HFF-Myc (cell line): ENCODE measurements at regions not wholly inside any gene's neighbourhood (a gene's known extent, or its start where the extent isn't known, plus 50 kb on each side); places are given as distances from the start of the nearest gene placed in this dataset.

ENCODE experiments used
- DNase-seq: peaks from one replicate; pipeline ENCODE4 v3.0.0-alpha.2; 2011; ENCODE audit warnings: low read depth; ENCODE audit errors: extremely low read depth
- H3K4me3 ChIP-seq: replicated peaks from 2 replicates; pipeline ENCODE4 v1.5.1; 2011; ENCODE audit warnings: low read depth, mild to moderate bottlenecking, control low read depth, low read length
- TF ChIP-seq, protein P1 (sequence below): IDR thresholded peaks from 2 replicates; pipeline ENCODE4 v1.5.1; 2012; ENCODE audit warnings: mild to moderate bottlenecking, low read depth, low read length, control low read depth; ENCODE audit errors: missing control alignments

DNA sequence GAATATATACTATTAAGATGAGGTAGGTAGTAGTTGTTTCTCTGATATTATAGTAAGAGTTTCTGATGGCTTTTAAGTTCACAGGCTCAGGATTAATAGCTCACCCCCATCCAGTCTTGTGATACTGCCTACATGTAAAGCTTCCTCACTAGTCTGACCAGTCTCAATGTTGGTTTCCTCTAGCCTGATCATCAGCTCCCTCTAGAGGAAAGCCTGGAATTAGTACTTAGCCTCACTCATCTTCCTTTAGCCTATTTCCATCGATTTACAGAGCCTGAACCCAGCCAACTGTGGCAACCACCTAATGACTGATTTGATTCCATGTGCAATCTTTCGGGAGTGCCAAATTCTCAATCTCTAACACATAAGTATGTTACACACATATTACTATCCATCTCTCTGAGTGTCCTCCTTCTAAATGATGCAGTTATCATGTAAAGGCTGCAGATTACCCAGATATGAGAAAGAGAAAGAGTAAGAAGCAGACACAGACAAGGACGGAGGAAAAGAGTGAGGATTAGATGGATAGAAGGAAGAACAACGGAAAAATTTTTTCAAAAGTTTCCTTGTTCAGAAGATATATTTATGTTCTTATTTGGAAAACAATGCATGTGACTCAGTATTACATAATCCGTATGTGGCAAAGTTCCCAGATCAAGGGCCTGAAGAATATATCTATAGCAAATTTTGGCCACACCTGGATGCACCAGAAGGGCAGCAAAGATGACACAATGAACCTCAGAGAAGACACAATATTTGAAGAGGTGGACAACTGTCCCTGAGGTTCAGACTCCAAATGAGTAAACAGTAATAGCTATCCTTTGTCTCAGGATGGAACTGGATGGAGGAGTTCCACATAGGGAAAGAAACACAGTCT is 333.7 kb downstream of the ELAVL2 start:
- TF ChIP-seq, protein P1, sequence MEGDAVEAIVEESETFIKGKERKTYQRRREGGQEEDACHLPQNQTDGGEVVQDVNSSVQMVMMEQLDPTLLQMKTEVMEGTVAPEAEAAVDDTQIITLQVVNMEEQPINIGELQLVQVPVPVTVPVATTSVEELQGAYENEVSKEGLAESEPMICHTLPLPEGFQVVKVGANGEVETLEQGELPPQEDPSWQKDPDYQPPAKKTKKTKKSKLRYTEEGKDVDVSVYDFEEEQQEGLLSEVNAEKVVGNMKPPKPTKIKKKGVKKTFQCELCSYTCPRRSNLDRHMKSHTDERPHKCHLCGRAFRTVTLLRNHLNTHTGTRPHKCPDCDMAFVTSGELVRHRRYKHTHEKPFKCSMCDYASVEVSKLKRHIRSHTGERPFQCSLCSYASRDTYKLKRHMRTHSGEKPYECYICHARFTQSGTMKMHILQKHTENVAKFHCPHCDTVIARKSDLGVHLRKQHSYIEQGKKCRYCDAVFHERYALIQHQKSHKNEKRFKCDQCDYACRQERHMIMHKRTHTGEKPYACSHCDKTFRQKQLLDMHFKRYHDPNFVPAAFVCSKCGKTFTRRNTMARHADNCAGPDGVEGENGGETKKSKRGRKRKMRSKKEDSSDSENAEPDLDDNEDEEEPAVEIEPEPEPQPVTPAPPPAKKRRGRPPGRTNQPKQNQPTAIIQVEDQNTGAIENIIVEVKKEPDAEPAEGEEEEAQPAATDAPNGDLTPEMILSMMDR, result no peak
- DNase-seq, result no peak
- H3K4me3 ChIP-seq, result no peak overlapping the region

DNA sequence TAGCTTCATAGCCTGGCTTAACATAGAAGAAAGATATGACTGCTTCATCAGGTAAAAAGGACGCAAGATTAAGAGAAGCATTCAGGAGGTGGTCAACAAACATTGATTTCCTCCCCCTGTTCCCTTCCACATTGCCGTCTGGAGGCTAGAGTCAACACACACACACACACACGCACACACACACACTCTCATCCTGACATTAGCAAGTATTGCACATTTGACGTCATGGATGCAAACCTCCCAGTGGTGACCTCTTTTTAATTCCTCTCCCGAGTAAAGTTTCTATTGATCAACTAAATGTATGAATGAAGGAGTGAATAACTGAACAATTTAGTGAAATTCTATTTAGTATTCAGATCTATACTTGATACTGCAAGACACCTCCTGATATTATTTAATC is 332.8 kb downstream of the ELAVL2 start:
- no peak for DNase-seq
- no peak overlapping the region for H3K4me3 ChIP-seq
- TF ChIP-seq, protein P1, result no peak

DNA sequence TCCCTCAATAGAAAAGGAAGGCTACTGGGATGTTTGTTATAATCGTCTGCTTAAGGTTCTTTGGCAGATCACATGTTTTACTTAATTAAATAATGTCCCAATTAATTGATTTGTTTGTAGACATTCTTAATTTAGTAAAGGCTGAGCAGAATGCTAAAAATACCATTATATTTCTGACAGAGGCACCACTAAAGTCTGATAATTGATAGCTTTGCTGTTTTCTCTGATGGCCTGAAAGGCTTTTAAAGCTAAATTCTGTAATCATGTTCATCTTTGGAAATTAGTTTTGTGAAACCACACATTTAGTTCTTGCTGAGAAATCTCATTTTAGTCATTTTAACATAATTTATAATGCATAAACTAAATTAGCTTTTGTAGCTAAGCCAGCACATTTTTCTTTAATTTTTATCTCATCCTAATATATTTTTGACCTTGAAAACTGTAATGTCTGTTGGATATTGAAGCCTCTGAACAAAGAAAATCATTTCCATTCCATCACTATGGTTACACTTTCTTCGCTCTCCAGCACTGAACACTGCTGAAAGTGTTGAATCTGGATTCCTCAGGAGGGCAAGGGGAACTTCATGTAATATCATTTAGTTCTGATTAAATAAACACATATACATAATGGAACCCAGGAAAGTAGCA is 329.4 kb downstream of the ELAVL2 start:
- DNase-seq, result no peak
- H3K4me3 ChIP-seq, result no peak overlapping the region
- TF ChIP-seq, protein P1, result no peak

DNA sequence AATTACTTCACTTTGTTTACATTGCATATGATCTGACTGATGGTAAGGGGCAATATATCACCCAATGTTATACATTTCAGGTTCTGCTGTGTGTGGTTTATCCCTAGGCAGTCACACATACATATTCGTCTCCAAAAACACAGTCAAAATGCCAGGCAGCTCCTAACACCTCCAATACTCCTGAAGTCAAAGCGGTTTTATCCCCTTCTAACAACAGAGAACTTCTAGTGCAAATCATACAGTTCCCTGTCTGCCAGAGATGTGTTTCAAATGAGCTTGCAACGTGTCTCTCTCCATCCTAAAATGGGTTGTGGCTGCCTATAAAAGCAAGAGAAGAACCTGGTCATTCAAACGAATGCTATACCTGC is 328.9 kb downstream of the ELAVL2 start:
- no peak overlapping the region for H3K4me3 ChIP-seq
- TF ChIP-seq, protein P1, result no peak
- no peak for DNase-seq

DNA sequence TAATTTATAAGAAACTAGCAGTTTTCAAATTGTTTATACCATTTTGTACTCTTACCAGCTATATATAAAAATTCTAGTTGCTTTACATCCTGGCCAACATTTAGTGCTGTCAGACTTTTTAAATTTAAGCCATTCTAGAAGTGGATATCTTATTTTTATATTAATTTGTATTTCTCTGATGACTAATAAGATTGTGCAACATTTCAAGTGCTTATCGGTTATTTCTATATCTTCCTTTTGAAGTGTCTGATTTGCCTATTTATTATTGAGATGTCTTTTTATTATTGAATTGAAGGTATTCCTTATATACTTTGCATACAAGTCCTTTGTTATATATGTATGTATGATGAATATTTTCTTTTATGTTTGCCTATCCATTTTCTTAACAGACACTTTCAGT is 324.0 kb downstream of the ELAVL2 start:
- TF ChIP-seq, protein P1, result no peak
- no peak overlapping the region for H3K4me3 ChIP-seq
- no peak for DNase-seq

DNA sequence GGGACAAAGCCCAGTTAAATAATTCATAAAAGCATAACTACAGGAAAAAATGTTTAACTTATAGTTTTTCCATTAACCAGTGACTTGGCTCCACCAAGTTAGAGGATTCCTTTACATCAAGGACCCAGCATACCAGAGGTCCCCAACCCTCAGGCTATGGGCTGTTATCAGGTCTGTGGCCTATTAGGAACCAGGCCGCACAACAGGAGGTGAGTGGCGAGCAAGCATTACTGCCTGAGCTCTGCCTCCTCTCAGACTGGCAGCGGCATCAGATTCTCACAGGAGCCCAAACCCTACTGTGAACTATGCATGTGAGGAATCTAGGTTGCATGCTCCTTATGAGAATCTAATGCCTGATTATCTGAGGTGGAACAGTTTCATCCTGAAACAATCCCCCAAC is 303.1 kb downstream of the ELAVL2 start:
- DNase-seq, result no peak
- TF ChIP-seq, protein P1, result no peak
- no peak overlapping the region for H3K4me3 ChIP-seq
